GM18511 (cell line): ENCODE measurements at regions not wholly inside any gene's neighbourhood (a gene's known extent, or its start where the extent isn't known, plus 50 kb on each side); places are given as distances from the start of the nearest gene placed in this dataset.
"Not testable (repeated sequence)": the region's sequence is repeated elsewhere in the genome, so short reads cannot be mapped to it uniquely, and the experiment has no call there.

Experiments used
- ATAC-seq: cut with Tn5 transposase; IDR thresholded peaks from one replicate; pipeline ENCODE4 v1.9.1; 2021; ENCODE audit warnings: mild to moderate bottlenecking, moderate library complexity; ENCODE audit not compliant: unreplicated experiment

GRCh38 chr12:86659985-86660384 is 403.8 kb upstream of the MGAT4C start:
- no peak for ATAC-seq

- ATAC-seq, result no peak
Measured at GRCh38 chr12:86658303-86658702, 402.1 kb upstream of the MGAT4C start.

GRCh38 chr12:86647800-86648199 is 391.6 kb upstream of the MGAT4C start:
- no peak for ATAC-seq

GRCh38 chr12:86634456-86635410 is 378.5 kb upstream of the MGAT4C start:
- no peak for ATAC-seq

GRCh38 chr12:86627001-86627400 is 370.8 kb upstream of the MGAT4C start:
- ATAC-seq, result no peak

- no peak for ATAC-seq
Measured at GRCh38 chr12:86623267-86623666, 367.1 kb upstream of the MGAT4C start.

- no peak for ATAC-seq
Measured at GRCh38 chr12:86621957-86622356, 365.8 kb upstream of the MGAT4C start.

GRCh38 chr12:86613311-86613710 is 357.1 kb upstream of the MGAT4C start:
- ATAC-seq, result no peak

- ATAC-seq, result no peak
Measured at GRCh38 chr12:86608638-86609037, 352.4 kb upstream of the MGAT4C start.

- ATAC-seq, result no peak
Measured at GRCh38 chr12:86601550-86602308, 345.5 kb upstream of the MGAT4C start.

GRCh38 chr12:86600664-86601231 is 344.6 kb upstream of the MGAT4C start:
- no peak for ATAC-seq

- no peak for ATAC-seq
Measured at GRCh38 chr12:86597431-86597830, 341.2 kb upstream of the MGAT4C start.

- no peak for ATAC-seq
Measured at GRCh38 chr12:86590296-86590695, 334.1 kb upstream of the MGAT4C start.

- ATAC-seq, result no peak
Measured at GRCh38 chr12:86574143-86574542, 318.0 kb upstream of the MGAT4C start.

GRCh38 chr12:86572455-86572854 is 316.3 kb upstream of the MGAT4C start:
- ATAC-seq, result no peak

- no peak for ATAC-seq
Measured at GRCh38 chr12:86565038-86565437, 308.8 kb upstream of the MGAT4C start.

- ATAC-seq, result not testable (repeated sequence)
Measured at GRCh38 chr12:86555491-86555890, 299.3 kb upstream of the MGAT4C start.

GRCh38 chr12:86551146-86551571 is 295.0 kb upstream of the MGAT4C start:
- no peak for ATAC-seq

GRCh38 chr12:86550218-86551145 is 294.3 kb upstream of the MGAT4C start:
- no peak for ATAC-seq

GRCh38 chr12:86543716-86544115 is 287.5 kb upstream of the MGAT4C start:
- ATAC-seq, result no peak
